OCI-LY3 (cell line): ENCODE measurements at regions not wholly inside any gene's neighbourhood (a gene's known extent, or its start where the extent isn't known, plus 50 kb on each side); places are given as distances from the start of the nearest gene placed in this dataset.

Experiments used
- H2AFZ ChIP-seq: fragments of 200-600, 300-600 bp; shearing (Covaris generic); 2 replicates; pipeline ENCODE4 v1.6.0; 2014; ENCODE audit warnings: antibody characterized with exemption, low read depth, low read length
- H3K27ac ChIP-seq: fragments of 200-600, 300-600 bp; sonication (generic); 2 replicates; pipeline ENCODE4 v1.5.1; 2014; ENCODE audit warnings: mild to moderate bottlenecking, low read length, moderate library complexity, mixed read lengths
- H3K27me3 ChIP-seq: fragments of 200-600, 300-600 bp; sonication (generic); 2 replicates; pipeline ENCODE4 v1.6.1; 2014; ENCODE audit warnings: low read depth, low read length, mixed read lengths
- H3K36me3 ChIP-seq: fragments of 200-600, 300-600 bp; sonication (generic); replicated peaks from 2 replicates; pipeline ENCODE3; 2014; ENCODE audit warnings: low read depth, low read length, mixed read lengths
- H3K4me1 ChIP-seq: fragments of 300-600, 200-600 bp; sonication (generic); 2 replicates; pipeline ENCODE4 v1.6.1; 2014; ENCODE audit warnings: low read length, mixed read lengths
- H3K4me2 ChIP-seq: fragments of 200-600, 300-600 bp; sonication (generic); 2 replicates; pipeline ENCODE4 v1.6.1; 2014; ENCODE audit warnings: low read length, mixed read lengths
- H3K4me3 ChIP-seq: fragments of 300-600, 200-600 bp; sonication (generic); 2 replicates; pipeline ENCODE4 v1.5.1; 2014; ENCODE audit warnings: antibody characterized with exemption, mild to moderate bottlenecking, low read length, moderate library complexity
- H3K79me2 ChIP-seq: fragments of 300-600, 200-600 bp; shearing (Covaris generic); 2 replicates; pipeline ENCODE4 v1.6.1; 2014; ENCODE audit warnings: mild to moderate bottlenecking, low read length, mixed read lengths
- H3K9ac ChIP-seq: fragments of 300-600, 200-600 bp; shearing (Covaris generic); 2 replicates; pipeline ENCODE4 v1.6.0; 2014; ENCODE audit warnings: mild to moderate bottlenecking, low read length, moderate library complexity
- H3K9me3 ChIP-seq: fragments of 200-600, 300-600 bp; shearing (Covaris generic); 2 replicates; pipeline ENCODE4 v1.6.1; 2014; ENCODE audit warnings: low read length, mixed read lengths; ENCODE audit not compliant: insufficient read depth
- H4K20me1 ChIP-seq: fragments of 200-600, 300-600 bp; sonication (generic); 2 replicates; pipeline ENCODE4 v1.6.1; 2016; ENCODE audit warnings: low read length, mixed read lengths; ENCODE audit not compliant: insufficient read depth
- CTCF ChIP-seq: fragments of 200-600, 300-600 bp; sonication (generic); IDR thresholded peaks from 2 replicates; pipeline ENCODE4 v1.5.1; 2014; ENCODE audit warnings: antibody characterized with exemption, low read length, low read depth
- EZH2phosphoT487 ChIP-seq: fragments of 200-600 bp; shearing (Covaris generic); IDR thresholded peaks from 2 replicates; pipeline ENCODE4 v1.6.1; 2018; ENCODE audit warnings: antibody characterized with exemption, mixed run types, low read depth

GRCh38 chr22:49372111-49372529 is 455.6 kb downstream of the BRD1 start:
- H3K27me3 ChIP-seq, result no peaks in the 10 kb centered on the region
- no peak overlapping the region for H3K27ac ChIP-seq
- H4K20me1 ChIP-seq, result no peaks in the 10 kb centered on the region
- H3K9me3 ChIP-seq, result no peaks in the 10 kb centered on the region
- TF ChIP-seq EZH2phosphoT487 (no peak), CTCF (no peak)
- no peaks in the 10 kb centered on the region for H3K36me3 ChIP-seq
- no peak overlapping the region for H3K9ac ChIP-seq
- no peak overlapping the region for H2AFZ ChIP-seq
- H3K4me3 ChIP-seq, result no peak overlapping the region
- H3K79me2 ChIP-seq, result no peaks in the 10 kb centered on the region
- no peak overlapping the region for H3K4me2 ChIP-seq
- H3K4me1 ChIP-seq, result no peaks in the 10 kb centered on the region

- no peak overlapping the region for H3K4me2 ChIP-seq
- no peak overlapping the region for H3K4me3 ChIP-seq
- H3K36me3 ChIP-seq, result no peaks in the 10 kb centered on the region
- H3K79me2 ChIP-seq, result no peaks in the 10 kb centered on the region
- H2AFZ ChIP-seq, result no peak overlapping the region
- H3K9ac ChIP-seq, result no peak overlapping the region
- no peak overlapping the region for H3K27ac ChIP-seq
- TF ChIP-seq EZH2phosphoT487 (no peak), CTCF (no peak)
- no peaks in the 10 kb centered on the region for H3K27me3 ChIP-seq
- no peaks in the 10 kb centered on the region for H3K4me1 ChIP-seq
- H4K20me1 ChIP-seq, result no peaks in the 10 kb centered on the region
- H3K9me3 ChIP-seq, result no peaks in the 10 kb centered on the region
Measured at GRCh38 chr22:49371325-49372110, 456.2 kb downstream of the BRD1 start.

GRCh38 chr22:49370627-49371301 is 456.9 kb downstream of the BRD1 start:
- H3K9me3 ChIP-seq, result no peaks in the 10 kb centered on the region
- no peak for TF ChIP-seq CTCF
- TF ChIP-seq EZH2phosphoT487, result no peak
- no peak overlapping the region for H3K4me3 ChIP-seq
- no peaks in the 10 kb centered on the region for H3K4me1 ChIP-seq
- no peaks in the 10 kb centered on the region for H3K36me3 ChIP-seq
- H3K79me2 ChIP-seq, result no peaks in the 10 kb centered on the region
- H3K27me3 ChIP-seq, result no peaks in the 10 kb centered on the region
- H3K4me2 ChIP-seq, result no peak overlapping the region
- no peak overlapping the region for H2AFZ ChIP-seq
- no peak overlapping the region for H3K27ac ChIP-seq
- no peaks in the 10 kb centered on the region for H4K20me1 ChIP-seq
- H3K9ac ChIP-seq, result no peak overlapping the region
